ENCODE measurements at regions not wholly inside any gene's neighbourhood (a gene's known extent, or its start where the extent isn't known, plus 50 kb on each side); places are given as distances from the start of the nearest gene placed in this dataset.

GRCh38 chr3:28971156-28971555 lies 309.7 kb upstream of the RBMS3 start:
- TF ChIP-seq CTCF (IDR thresholded peaks at IDR 0.05) (no peak), POLR2AphosphoS5 (IDR thresholded peaks at IDR 0.05) (no peak)

All from esophagus muscularis mucosa (tissue), 3 donors.